ENCODE measurements at regions not wholly inside any gene's neighbourhood (a gene's known extent, or its start where the extent isn't known, plus 50 kb on each side); places are given as distances from the start of the nearest gene placed in this dataset.

- DNase-seq: no peak
Observed at GRCh38 chr20:9981829-9982228, 53.0 kb upstream of the ANKEF1 start.

- peak; percentile 35 for DNase-seq
Observed at GRCh38 chr20:9978397-9979004, 56.3 kb upstream of the ANKEF1 start.

GRCh38 chr20:9977629-9978028 lies 57.2 kb upstream of the ANKEF1 start:
- DNase-seq: no peak

- DNase-seq: no peak
Observed at GRCh38 chr20:9974324-9974723, 60.5 kb upstream of the ANKEF1 start.

GRCh38 chr20:9971746-9972145 lies 63.0 kb upstream of the ANKEF1 start:
- DNase-seq: no peak

- no peak for DNase-seq
Observed at GRCh38 chr20:9969626-9970025, 65.2 kb upstream of the ANKEF1 start.

- DNase-seq: no peak
Observed at GRCh38 chr20:9968015-9968414, 66.8 kb upstream of the ANKEF1 start.

- DNase-seq: no peak
Observed at GRCh38 chr20:9966966-9967365, 67.8 kb upstream of the ANKEF1 start.

GRCh38 chr20:9963029-9963428 lies 71.8 kb upstream of the ANKEF1 start:
- DNase-seq: no peak

GRCh38 chr20:9958693-9959092 lies 76.1 kb upstream of the ANKEF1 start:
- DNase-seq: no peak

- no peak for DNase-seq
Observed at GRCh38 chr20:9955646-9956045, 79.1 kb upstream of the ANKEF1 start.

- DNase-seq: no peak
Observed at GRCh38 chr20:9949563-9949962, 85.2 kb upstream of the ANKEF1 start.

- no peak for DNase-seq
Observed at GRCh38 chr20:9945408-9945807, 89.4 kb upstream of the ANKEF1 start.

GRCh38 chr20:9942736-9943135 lies 92.1 kb upstream of the ANKEF1 start:
- no peak for DNase-seq

- DNase-seq: no peak
Observed at GRCh38 chr20:9940329-9940728, 94.5 kb upstream of the ANKEF1 start.

GRCh38 chr20:9939231-9939630 lies 95.6 kb upstream of the ANKEF1 start:
- no peak for DNase-seq

- DNase-seq: no peak
Observed at GRCh38 chr20:9935285-9935684, 96.4 kb upstream of the PAK5 start.

- no peak for DNase-seq
Observed at GRCh38 chr20:9930142-9930541, 91.3 kb upstream of the PAK5 start.

GRCh38 chr20:9928955-9929354 lies 90.1 kb upstream of the PAK5 start:
- no peak for DNase-seq

GRCh38 chr20:9928281-9928737 lies 89.4 kb upstream of the PAK5 start:
- no peak for DNase-seq

- DNase-seq: no peak
Observed at GRCh38 chr20:9927224-9927623, 88.3 kb upstream of the PAK5 start.

- no peak for DNase-seq
Observed at GRCh38 chr20:9926476-9926875, 87.6 kb upstream of the PAK5 start.

- no peak for DNase-seq
Observed at GRCh38 chr20:9926007-9926406, 87.1 kb upstream of the PAK5 start.

GRCh38 chr20:9923648-9924047 lies 84.8 kb upstream of the PAK5 start:
- DNase-seq: no peak

GRCh38 chr20:9920866-9921265 lies 82.0 kb upstream of the PAK5 start:
- no peak for DNase-seq
